Ishikawa (cell line): ENCODE measurements at regions not wholly inside any gene's neighbourhood (a gene's known extent, or its start where the extent isn't known, plus 50 kb on each side); places are given as distances from the start of the nearest gene placed in this dataset.

ENCODE experiments used
- CEBPB ChIP-seq: IDR thresholded peaks from 2 replicates; pipeline ENCODE4 v1.6.1; 2012
- CREB1 ChIP-seq: IDR thresholded peaks from 2 replicates; pipeline ENCODE4 v1.6.1; 2012; ENCODE audit warnings: low read depth
- EGR1 ChIP-seq: IDR thresholded peaks from 2 replicates; pipeline ENCODE4 v1.6.1; 2012
- EP300 ChIP-seq: IDR thresholded peaks from 2 replicates; pipeline ENCODE4 v1.6.1; 2012; ENCODE audit warnings: borderline replicate concordance
- FOXM1 ChIP-seq: IDR thresholded peaks from 2 replicates; pipeline ENCODE4 v1.6.1; 2012; ENCODE audit warnings: low read depth, borderline replicate concordance
- NFIC ChIP-seq: IDR thresholded peaks from 2 replicates; pipeline ENCODE4 v1.6.1; 2012
- RAD21 ChIP-seq: IDR thresholded peaks from 2 replicates; pipeline ENCODE4 v1.6.1; 2012; ENCODE audit warnings: low read depth
- REST ChIP-seq: IDR thresholded peaks from 2 replicates; pipeline ENCODE4 v1.6.1; 2012; ENCODE audit warnings: low read depth, mild to moderate bottlenecking
- TAF1 ChIP-seq: IDR thresholded peaks from 2 replicates; pipeline ENCODE4 v1.6.1; 2012; ENCODE audit warnings: low read depth, mild to moderate bottlenecking
- TCF12 ChIP-seq: IDR thresholded peaks from 2 replicates; pipeline ENCODE4 v1.6.1; 2012; ENCODE audit warnings: low read depth
- TEAD4 ChIP-seq: IDR thresholded peaks from 2 replicates; pipeline ENCODE4 v1.6.1; 2012
- USF1 ChIP-seq: IDR thresholded peaks from 2 replicates; pipeline ENCODE4 v1.6.1; 2012
- YY1 ChIP-seq: IDR thresholded peaks from 2 replicates; pipeline ENCODE4 v1.6.1; 2012; ENCODE audit warnings: low read depth
- ZBTB7A ChIP-seq: IDR thresholded peaks from 2 replicates; pipeline ENCODE4 v1.6.1; 2012; ENCODE audit warnings: low read depth
- TF ChIP-seq, protein P1 (sequence below): IDR thresholded peaks from 2 replicates; pipeline ENCODE4 v1.6.1; 2012

GRCh38 chr9:27673641-27674040 is 100.4 kb upstream of the C9orf72 start:
- TF ChIP-seq TAF1 (no peak), CEBPB (no peak), EP300 (no peak), FOXM1 (no peak), YY1 (no peak), TEAD4 (no peak), CREB1 (no peak), EGR1 (no peak), ZBTB7A (no peak), REST (no peak), USF1 (no peak)
- TF ChIP-seq, protein P1, sequence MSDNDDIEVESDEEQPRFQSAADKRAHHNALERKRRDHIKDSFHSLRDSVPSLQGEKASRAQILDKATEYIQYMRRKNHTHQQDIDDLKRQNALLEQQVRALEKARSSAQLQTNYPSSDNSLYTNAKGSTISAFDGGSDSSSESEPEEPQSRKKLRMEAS = no peak

DNA sequence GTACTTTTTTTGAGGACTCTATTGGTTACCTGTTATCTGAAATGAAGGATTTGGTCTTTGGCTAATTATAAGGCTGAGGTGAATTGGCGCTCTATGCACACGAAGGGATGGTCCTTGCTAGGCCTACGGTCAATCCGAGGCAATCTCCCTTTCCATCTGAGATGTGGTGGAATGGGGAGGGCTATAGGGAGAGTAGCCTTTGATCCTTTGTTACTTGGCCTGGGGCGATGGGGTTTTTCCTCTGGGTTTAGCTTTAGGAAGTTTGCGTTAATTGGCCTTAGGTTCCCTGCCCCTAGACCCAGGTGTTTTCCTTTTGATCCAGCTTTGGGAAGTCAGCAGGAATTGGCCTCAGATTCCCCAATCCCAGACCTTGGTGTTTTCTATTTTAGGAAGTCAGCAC is 102.1 kb upstream of the C9orf72 start:
- no peak for TF ChIP-seq TAF1
- no peak for TF ChIP-seq CEBPB
- no peak for TF ChIP-seq TEAD4
- no peak for TF ChIP-seq FOXM1
- TF ChIP-seq, protein P1 = no peak
- TF ChIP-seq NFIC = no peak
- no peak for TF ChIP-seq CREB1
- no peak for TF ChIP-seq TCF12
- TF ChIP-seq REST = no peak
- TF ChIP-seq EP300 = no peak
- no peak for TF ChIP-seq USF1
- TF ChIP-seq ZBTB7A = no peak
- no peak for TF ChIP-seq RAD21
- no peak for TF ChIP-seq YY1
- TF ChIP-seq EGR1 = no peak

- no peak for TF ChIP-seq CEBPB
- TF ChIP-seq, protein P1 = no peak
- no peak for TF ChIP-seq CREB1
- TF ChIP-seq TEAD4 = no peak
- no peak for TF ChIP-seq ZBTB7A
- no peak for TF ChIP-seq EP300
- TF ChIP-seq NFIC = no peak
- no peak for TF ChIP-seq YY1
- TF ChIP-seq RAD21 = no peak
- no peak for TF ChIP-seq TAF1
- TF ChIP-seq EGR1 = no peak
- TF ChIP-seq FOXM1 = no peak
- no peak for TF ChIP-seq REST
- no peak for TF ChIP-seq USF1
These were observed 103.5 kb upstream of the C9orf72 start for GRCh38 chr9:27676827-27677226.

DNA sequence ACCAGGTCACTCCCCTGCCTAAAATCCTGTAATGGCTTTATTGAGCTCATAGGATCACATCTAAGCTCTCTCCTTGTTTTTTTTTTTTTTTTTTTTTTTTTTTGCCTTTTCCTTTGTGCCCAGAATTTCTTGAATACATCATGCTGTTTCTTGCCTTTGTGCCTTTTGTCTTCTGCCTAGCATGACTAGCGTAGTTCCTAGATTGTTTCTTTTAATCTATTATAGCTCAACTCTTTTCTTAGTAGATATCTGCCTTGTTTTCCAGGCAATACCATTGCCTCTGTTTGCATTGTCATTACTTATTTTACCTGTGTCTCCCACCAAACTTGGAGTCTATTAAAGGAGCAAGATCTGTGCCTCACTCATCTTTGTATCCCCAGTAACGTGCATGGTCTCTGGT is 106.1 kb upstream of the C9orf72 start:
- TF ChIP-seq TCF12 (no peak), USF1 (no peak), YY1 (no peak), EGR1 (no peak), ZBTB7A (no peak), FOXM1 (no peak), EP300 (no peak), CREB1 (no peak)
- TF ChIP-seq, protein P1 = no peak
